ENCODE measurements at regions not wholly inside any gene's neighbourhood (a gene's known extent, or its start where the extent isn't known, plus 50 kb on each side); places are given as distances from the start of the nearest gene placed in this dataset.

DNA sequence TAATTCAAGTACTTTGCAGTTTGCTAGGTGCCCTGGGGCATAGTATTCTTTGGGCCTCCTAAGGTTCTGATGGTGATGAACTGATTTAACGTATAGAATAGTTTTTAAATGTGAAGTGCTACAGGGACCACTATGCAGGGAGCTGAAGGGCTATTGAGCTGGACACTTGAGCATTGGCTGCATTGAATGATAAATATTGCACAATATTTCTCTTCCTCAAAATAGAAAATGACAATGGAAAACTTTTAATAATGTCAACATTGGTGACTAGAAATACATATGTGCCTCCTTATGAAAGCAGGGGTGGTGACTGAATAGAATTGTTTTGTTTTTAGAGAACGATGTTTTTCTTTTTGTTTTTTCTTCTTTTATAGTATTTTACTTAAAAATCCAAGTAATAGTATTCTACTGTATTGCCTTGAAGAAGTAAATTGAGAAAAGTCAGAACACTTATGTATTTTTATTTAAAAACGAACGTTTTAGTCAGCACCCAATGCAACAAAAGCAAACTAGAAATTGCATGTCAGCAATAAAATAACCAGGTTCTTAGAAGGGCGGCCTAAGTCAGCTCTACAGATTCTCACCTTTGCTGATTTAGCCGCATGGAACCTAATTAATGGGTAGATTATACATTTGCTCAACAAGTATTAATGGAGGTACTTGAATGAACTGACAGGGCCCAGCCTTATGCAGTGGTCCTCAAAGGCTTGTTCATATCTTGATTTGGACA is 244.0 kb upstream of the KLF6 start (continued):
- TF ChIP-seq MAFK (IDR thresholded peaks at IDR 0.05; ENCODE audit: low read length) (peak; percentile 22; the same call in 1 of the 2 replicates), FOXM1 (IDR thresholded peaks at IDR 0.05; ENCODE audit: low read depth) (no peak), FOXM1 (CRISPR knock-in tag; IDR thresholded peaks at IDR 0.05; ENCODE audit: low read depth) (no peak), PTBP1 (IDR thresholded peaks at IDR 0.05; ENCODE audit: low read depth, low read length) (no peak), SREBF1 (IDR thresholded peaks at IDR 0.05; ENCODE audit: borderline replicate concordance, low read depth, low read length) (no peak), ZNF175 (CRISPR knock-in tag; IDR thresholded peaks at IDR 0.05; ENCODE audit: low read depth) (no peak), MAFG (tag; conservative IDR thresholded peaks at IDR 0.05) (peak; percentile 67), CSDE1 (IDR thresholded peaks at IDR 0.05) (no peak)
- TF ChIP-seq, protein P1, sequence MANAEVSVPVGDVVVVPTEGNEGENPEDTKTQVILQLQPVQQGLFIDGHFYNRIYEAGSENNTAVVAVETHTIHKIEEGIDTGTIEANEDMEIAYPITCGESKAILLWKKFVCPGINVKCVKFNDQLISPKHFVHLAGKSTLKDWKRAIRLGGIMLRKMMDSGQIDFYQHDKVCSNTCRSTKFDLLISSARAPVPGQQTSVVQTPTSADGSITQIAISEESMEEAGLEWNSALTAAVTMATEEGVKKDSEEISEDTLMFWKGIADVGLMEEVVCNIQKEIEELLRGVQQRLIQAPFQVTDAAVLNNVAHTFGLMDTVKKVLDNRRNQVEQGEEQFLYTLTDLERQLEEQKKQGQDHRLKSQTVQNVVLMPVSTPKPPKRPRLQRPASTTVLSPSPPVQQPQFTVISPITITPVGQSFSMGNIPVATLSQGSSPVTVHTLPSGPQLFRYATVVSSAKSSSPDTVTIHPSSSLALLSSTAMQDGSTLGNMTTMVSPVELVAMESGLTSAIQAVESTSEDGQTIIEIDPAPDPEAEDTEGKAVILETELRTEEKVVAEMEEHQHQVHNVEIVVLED (CRISPR knock-in tag; IDR thresholded peaks at IDR 0.05) = no peak
- TF ChIP-seq, protein P2, sequence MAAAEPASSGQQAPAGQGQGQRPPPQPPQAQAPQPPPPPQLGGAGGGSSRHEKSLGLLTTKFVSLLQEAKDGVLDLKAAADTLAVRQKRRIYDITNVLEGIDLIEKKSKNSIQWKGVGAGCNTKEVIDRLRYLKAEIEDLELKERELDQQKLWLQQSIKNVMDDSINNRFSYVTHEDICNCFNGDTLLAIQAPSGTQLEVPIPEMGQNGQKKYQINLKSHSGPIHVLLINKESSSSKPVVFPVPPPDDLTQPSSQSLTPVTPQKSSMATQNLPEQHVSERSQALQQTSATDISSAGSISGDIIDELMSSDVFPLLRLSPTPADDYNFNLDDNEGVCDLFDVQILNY (CRISPR knock-in tag; IDR thresholded peaks at IDR 0.05) = no peak

Measured in K562 (cell line).